CD4-positive, alpha-beta T cell treated with Interleukin-2 at 100 ng/mL for 4 hours (primary cell): ENCODE measurements at regions not wholly inside any gene's neighbourhood (a gene's known extent, or its start where the extent isn't known, plus 50 kb on each side); places are given as distances from the start of the nearest gene placed in this dataset.

Source experiments
- DNase-seq: peaks from one replicate; pipeline ENCODE4 v3.0.0-alpha.2; 2020; ENCODE audit warnings: low spot score

- no peak for DNase-seq
Measured at GRCh38 chr14:104425763-104426646, 153.6 kb upstream of the C14orf180 start.

DNA sequence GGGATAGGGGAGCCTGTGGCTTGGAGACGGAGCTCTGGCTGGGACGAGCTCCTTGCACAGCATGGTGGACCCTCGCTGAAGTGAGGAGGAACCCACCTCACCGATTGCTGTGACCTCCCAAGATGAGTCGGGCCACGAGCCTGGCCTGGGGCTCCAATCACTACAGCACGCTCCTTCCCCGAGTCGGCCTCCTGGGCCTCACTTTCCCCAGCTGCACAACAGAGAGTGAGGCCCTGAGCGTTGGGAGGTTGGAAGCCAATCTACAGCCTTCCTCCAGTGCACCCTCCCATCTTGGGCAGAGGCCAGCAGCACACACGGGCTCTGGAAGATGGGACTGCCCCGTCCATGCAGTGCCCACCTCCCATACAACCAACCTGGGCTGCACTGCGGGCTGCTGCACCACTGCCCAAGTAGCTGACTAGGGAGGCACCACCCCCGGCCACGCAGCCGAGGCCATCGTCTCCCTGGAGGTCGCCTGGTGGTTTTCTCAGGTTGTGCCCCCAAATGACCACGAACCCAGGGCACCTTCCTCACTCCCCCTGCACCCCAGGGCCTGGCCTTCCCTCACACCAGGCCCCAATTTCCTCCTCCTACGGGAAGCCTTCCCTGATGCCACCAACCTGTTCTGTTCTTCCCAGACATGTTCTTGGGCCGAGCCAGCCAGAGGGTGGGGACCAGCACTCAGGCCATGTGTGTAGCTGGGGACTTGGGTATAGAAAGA, 152.3 kb upstream of the C14orf180 start:
- no peak for DNase-seq

- no peak for DNase-seq
Measured at GRCh38 chr14:104428333-104428851, 151.2 kb upstream of the C14orf180 start.

DNA sequence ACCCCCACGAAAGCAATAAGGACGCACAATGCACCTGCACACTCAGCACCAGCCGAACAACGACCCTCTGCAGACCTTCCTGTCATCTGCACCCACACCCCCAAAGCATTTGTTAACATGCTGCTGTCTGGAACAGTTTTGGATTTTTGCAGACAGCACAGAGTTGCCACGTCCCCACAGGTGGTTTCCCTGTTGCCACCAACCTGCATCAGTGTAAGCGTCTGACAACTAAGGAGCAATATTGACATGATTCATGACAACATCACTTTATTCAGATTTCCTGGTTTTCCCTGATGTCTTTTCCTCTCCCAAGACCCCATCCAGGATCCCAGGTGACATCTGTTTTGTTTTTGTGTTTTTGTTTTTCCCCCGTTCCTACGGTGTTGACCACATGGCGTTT, 150.7 kb upstream of the C14orf180 start:
- DNase-seq: no peak

DNA sequence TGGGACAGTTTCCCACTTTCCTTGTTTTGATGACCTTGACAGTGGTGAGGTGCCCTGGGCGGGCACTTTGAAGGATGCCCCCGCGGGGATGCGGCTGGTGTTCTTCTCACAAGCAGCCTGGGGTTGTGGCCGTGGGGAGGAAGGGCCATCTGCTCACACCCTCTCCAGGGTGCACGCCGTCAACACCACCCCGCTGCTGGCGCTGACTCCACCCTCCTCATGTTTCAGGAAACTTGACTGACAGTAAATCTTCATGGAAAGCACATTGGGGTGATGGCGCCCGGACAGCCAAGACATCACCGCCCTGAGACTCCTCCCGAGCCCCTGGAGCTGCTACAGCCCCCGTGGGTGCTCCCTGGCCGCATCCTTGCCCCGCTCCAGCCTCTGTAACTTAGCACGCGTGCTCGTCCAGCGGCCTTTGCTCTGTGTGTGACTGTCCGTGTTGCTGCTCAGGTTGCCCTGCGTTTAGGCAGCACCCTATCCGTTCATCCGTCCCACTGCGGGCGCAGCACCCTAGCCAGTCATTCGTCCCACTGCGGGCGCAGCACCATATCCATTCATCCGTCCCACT, 150.2 kb upstream of the C14orf180 start:
- DNase-seq: no peak

DNA sequence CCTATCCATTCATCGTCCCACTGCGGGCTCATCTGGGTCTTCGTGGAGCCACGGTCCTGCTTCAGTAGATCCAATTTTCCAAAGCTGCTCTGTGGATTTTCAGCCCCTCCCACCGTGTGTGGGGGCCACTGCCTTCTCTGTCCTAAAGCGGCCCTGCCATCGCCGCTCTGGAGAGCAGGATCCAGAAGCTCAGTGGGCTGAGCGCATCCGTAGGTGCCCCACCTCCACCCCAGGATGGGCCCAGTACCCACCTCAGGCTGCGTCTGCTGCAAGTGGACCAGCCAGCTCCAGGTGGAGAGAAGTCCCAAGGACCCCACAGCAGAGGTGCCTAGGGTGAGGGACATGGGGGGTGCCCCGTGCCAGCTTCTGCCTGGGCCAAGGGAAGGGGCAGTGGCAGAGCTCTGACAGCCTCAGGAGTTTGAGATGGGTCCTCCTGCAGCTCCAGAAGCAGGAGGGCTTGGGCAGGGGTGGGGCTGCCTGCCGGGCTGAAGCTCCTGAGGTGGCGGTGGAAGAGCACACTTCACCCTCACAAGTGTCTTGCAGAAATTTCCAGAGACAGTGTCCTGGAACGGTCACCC, 148.1 kb upstream of the C14orf180 start:
- no peak for DNase-seq

DNA sequence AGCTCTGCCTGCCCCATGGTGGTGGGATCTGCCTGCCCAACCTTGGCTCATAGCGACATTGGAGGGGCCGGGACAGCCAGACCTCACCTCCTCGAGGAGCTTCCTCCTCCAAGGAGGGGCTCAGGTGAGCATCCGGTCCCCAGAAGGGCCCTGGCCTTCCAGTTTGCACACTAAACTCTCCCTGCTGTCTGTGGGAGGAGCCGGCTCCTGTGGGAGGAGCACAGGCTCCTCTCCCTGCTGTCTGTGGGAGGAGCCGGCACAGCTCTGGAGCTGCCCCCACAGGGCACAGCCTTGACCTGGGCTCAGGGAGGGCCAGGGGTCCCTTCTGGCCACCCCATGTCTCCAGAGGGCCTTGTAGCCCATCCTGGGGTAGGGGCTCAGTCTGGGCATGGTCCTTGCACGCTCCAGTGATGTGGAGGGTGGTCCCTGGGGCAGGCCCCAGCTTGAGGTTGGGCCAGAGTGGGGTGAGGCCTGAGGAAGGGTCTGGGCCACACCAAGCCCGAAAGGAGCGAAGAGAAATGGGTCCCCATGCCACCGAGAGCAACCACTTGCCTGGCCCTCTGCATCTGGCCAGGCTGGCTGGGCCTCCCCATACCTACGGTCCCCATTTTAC, 147.5 kb upstream of the C14orf180 start:
- no peak for DNase-seq

DNA sequence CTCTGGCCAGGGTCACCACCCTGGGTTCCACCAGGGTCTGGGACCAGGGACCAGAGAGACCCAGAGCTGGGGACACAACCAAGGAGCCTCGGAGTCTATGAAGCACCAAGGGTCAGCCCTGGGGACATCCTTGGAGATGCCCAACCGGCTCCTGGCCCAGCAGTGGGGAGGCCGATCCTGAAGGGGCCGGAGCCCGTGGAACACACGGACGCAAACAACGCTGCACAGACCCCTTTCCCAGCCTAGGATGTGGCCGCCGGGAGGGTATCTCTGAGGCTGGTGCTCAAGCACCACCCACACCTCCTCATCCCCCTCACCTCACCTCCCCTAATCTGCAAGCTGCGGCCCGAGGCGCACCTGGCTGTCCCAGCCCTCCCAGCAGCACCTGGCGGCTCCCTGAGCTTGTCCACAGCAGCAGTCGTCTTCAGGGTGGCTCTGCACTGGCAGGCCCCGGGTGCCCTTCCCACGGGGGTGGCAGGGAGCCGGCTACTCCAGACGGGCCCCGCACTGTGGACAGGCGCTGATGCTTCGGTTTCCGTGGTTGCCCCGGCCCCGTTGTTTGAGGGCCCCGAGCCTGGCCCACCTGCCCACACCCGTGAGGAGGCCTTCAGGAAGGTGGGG, 146.8 kb upstream of the C14orf180 start:
- no peak for DNase-seq

GRCh38 chr14:104433401-104434213, 146.0 kb upstream of the C14orf180 start:
- DNase-seq: no peak

DNA sequence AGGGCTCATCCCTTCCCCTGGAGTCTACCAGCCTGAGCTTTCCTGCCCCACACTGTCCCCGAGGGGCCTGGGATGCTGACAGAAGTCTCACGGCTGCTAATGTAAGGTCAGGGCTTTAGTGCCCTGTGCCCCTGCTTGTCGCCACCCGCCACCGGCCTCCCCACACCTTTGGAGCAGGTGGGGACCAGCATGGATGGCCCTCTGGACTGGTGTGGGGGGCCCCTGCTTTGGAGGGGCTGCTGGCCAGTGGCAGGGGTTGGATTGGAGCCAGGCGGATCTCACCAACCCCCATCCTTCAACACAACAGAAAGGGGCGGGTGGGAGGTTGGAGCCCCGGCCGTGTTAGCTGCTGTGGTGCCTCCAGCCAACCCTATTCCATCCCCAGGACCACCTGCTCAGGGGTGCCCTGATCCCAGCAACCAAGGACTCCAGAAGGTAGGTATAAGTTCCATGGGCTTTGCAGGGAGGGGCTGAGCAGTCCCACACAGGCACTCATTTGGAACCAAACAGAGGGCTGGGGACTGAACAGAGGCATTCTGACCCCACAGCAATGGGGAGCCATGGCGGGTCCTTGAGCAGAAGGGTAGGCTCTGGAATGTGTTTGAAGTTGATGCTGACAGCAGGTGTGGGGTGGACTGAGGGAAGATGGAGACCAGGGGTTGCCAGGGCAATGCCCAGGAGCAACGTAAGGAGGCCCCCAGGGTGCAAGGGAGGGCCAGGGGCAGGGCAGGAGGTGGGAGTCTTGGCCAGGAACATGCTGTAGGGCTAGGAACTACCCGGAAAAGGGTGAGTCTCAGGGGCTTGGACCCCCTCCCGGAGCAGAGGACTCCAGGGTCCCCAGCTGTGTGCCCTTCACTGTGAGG, 145.1 kb upstream of the C14orf180 start:
- DNase-seq: no peak

- no peak for DNase-seq
Measured at GRCh38 chr14:104435147-104436046, 144.2 kb upstream of the C14orf180 start.

- no peak for DNase-seq
Measured at GRCh38 chr14:104436047-104436591, 143.4 kb upstream of the C14orf180 start.

DNA sequence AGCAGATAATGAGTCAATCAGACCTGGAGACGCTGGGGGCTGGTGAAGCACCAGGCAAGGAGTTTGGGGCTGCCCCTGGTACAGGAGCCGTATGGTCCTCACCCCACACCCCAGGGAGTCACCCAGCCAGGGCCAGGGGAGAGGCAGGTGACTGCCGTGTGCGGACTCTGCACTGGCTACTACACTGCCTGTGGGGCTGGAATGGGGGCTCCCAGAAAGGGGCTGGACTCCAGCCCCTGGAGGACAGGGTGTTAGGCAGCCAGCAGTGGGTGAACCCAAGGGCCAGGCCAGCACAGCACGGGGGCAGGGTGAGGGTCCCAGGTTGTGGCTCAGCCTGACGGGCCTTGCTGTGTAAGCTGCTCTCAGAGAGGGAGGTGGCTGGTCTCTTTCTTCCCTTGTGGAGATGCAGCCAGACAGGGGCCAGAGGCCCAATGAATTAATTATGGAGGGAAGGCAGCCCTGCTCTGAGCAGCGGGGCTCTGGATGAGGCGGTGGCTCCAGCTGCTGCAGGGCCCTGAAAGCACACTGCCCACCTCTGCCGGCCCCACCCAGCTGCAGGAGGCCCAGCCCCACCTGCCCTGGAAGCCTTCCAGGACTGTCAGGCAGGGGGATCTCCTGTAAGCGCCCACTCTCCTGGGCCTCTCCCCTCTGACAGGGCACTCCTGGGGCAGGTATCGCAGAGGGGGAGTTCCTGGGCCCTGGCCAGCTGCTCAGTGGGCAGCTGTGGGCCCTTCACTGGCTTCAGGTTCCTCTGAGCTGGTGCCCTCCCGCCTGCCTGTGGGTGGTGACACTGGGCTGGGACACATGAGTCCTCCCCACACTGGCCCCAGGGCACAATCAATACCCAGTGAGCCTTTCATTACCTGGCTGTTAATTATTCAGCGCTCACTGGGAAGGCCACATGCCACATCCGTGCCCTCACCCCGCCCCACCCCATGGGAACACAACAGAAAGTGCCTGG, 142.5 kb upstream of the C14orf180 start:
- no peak for DNase-seq

GRCh38 chr14:104437703-104438102, 141.9 kb upstream of the C14orf180 start:
- no peak for DNase-seq

DNA sequence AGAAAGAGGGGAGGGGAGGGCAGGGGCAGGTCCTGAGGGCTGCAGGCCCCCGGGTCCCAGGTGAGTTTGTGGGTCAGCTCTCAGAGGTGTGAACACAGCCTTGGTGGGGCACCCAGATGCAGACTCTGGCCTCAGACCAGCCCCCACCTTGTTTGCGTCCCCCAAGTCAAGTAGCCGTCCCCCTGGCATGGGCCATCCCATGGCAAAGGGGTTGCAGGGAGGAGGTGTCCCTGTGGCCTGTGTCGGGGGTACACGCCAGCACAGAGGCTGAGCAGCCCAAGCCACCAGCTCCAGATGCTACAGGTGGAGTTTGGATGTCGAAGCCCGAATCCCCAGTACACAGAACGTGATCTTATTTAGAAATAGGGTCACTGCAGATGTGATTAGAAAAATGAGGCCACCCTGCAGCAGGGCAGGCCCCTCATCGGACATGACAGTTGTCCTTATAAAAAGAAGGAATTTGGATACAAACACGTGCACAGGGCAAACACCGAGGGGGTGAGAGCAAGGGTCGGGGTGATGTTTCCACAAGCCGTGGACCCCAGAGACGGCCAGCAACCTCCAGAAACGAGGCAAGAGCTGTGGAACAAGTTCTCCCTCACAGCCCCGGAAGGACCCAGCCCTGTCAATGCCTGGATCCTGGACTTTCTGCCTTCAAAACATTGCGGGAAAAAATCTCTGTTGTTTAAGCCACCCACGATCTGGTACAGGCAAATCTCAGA, 141.2 kb upstream of the C14orf180 start:
- DNase-seq: no peak

DNA sequence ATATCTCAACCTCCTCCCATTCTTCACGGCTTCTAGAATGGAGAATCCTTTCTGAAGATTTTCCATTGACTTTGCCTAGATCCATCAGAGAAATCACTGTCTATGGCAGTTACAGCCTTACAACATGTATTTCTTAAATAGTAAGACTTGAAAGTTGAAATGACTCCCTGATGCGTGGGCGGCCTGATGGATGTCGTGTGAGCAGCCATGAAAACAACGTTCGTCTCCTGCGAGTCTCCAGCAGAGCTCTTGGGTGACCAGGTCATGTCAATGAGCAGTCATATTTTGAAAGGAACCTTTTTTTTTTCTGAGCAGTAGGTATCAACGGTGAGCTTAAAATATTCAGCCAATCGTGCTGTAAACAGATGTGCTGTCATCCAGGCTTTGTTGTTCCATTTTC, 139.9 kb upstream of the C14orf180 start:
- DNase-seq: no peak
